Mesenteric fat pad (tissue), 1 donor: ENCODE measurements at regions not wholly inside any gene's neighbourhood (a gene's known extent, or its start where the extent isn't known, plus 50 kb on each side); places are given as distances from the start of the nearest gene placed in this dataset.

Source experiments
- DNase-seq: peaks from one replicate; pipeline ENCODE4 v3.0.0-alpha.2; 2020; ENCODE audit warnings: low spot score
- donor health status: DM: yes; HTN: yes; CAD: no.

- no peak for DNase-seq
Observed at GRCh38 chr18:60445341-60445740, 72.8 kb upstream of the MC4R start.

- DNase-seq: no peak
Observed at GRCh38 chr18:60446821-60447220, 74.2 kb upstream of the MC4R start.

GRCh38 chr18:60448487-60449267 lies 76.1 kb upstream of the MC4R start:
- no peak for DNase-seq

GRCh38 chr18:60452421-60452820 lies 79.8 kb upstream of the MC4R start:
- no peak for DNase-seq

- no peak for DNase-seq
Observed at GRCh38 chr18:60466677-60467076, 94.1 kb upstream of the MC4R start.

- no peak for DNase-seq
Observed at GRCh38 chr18:60469387-60470100, 97.0 kb upstream of the MC4R start.

- no peak for DNase-seq
Observed at GRCh38 chr18:60471652-60472051, 99.1 kb upstream of the MC4R start.

GRCh38 chr18:60485201-60485600 lies 112.6 kb upstream of the MC4R start:
- no peak for DNase-seq

GRCh38 chr18:60493066-60493465 lies 120.5 kb upstream of the MC4R start:
- DNase-seq: no peak

- DNase-seq: no peak
Observed at GRCh38 chr18:60499675-60500074, 127.1 kb upstream of the MC4R start.

GRCh38 chr18:60500960-60501359 lies 128.4 kb upstream of the MC4R start:
- DNase-seq: no peak

- no peak for DNase-seq
Observed at GRCh38 chr18:60502591-60502990, 130.0 kb upstream of the MC4R start.

GRCh38 chr18:60503199-60503598 lies 130.6 kb upstream of the MC4R start:
- no peak for DNase-seq

GRCh38 chr18:60506190-60506589 lies 133.6 kb upstream of the MC4R start:
- no peak for DNase-seq

GRCh38 chr18:60506682-60507081 lies 134.1 kb upstream of the MC4R start:
- no peak for DNase-seq

GRCh38 chr18:60508108-60508507 lies 135.5 kb upstream of the MC4R start:
- no peak for DNase-seq

GRCh38 chr18:60534538-60534937 lies 162.0 kb upstream of the MC4R start:
- no peak for DNase-seq

- DNase-seq: no peak
Observed at GRCh38 chr18:60537074-60537473, 164.5 kb upstream of the MC4R start.

- no peak for DNase-seq
Observed at GRCh38 chr18:60538891-60539290, 166.3 kb upstream of the MC4R start.

GRCh38 chr18:60541661-60542060 lies 169.1 kb upstream of the MC4R start:
- DNase-seq: no peak

GRCh38 chr18:60543646-60544045 lies 171.1 kb upstream of the MC4R start:
- no peak for DNase-seq

- no peak for DNase-seq
Observed at GRCh38 chr18:60549338-60549960, 176.9 kb upstream of the MC4R start.
